ENCODE measurements at regions not wholly inside any gene's neighbourhood (a gene's known extent, or its start where the extent isn't known, plus 50 kb on each side); places are given as distances from the start of the nearest gene placed in this dataset.

DNA sequence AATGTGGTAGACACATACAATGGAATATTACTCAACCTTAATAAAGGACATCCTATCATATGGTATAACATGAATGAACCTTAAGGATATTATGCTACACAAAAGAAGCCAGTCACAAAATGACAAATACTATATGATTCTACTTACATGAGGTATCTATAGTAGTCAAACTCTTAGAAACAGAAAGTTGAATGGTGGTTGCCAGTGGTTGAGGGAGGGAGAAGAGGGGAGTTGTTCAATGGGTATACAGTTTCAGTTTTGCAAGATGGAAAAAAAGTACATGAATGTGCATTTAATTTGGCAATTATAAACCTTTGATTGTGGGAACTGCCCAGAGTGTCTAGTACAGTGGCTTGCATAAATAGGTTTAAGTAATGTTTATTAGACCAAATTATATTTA, 473.3 kb upstream of the ZNF608 start:
- TF ChIP-seq CTCF (conservative IDR thresholded peaks at IDR 0.05; ENCODE audit: low read length) (no peak), EZH2phosphoT487 (IDR thresholded peaks at IDR 0.05; ENCODE audit: borderline replicate concordance, low read depth, low read length) (no peak)
